ENCODE measurements at regions not wholly inside any gene's neighbourhood (a gene's known extent, or its start where the extent isn't known, plus 50 kb on each side); places are given as distances from the start of the nearest gene placed in this dataset.

DNA sequence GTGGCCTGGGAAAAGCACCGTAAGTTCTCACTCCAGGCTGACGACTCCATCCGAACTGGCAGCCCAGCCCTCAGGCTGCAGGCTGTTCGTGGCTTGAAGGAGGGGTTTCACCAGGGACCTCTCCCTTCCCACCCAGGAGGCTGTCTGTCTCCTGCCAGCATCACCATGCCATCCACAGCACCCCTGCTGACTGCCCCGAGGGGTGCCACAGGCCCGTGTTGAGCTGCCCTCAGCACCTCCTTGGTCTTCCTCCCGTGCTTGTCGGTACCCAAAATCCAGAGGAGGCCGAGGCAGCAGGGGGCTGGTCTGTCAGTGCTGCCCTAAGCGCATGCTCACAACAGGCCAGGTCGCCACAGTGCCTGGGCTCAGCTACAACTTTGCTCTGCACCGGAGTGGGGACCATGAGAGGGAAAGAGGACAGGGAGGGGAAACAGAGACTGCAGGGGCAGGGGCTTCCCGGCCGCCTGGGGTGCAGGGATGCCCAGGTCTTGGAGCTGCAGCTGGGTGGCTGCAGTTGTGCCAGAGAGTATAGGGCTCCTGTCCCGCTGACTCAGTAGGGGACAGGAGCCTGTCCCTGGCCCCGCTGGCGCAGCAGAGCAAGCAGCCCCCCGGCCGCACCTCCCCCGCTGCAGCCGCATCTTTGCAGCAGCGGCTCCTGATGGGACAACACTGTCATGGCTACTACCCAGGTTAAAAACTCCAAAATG, 963.7 kb upstream of the CRIM1 start:
- H3K27me3 Mint-ChIP-seq, result no peaks in the 10 kb centered on the region
- no peak overlapping the region for H3K27ac Mint-ChIP-seq
- no peaks in the 10 kb centered on the region for H3K36me3 Mint-ChIP-seq (ENCODE audit: low read depth)
- H3K4me1 Mint-ChIP-seq (ENCODE audit: low read depth), result no peaks in the 10 kb centered on the region
- no peak overlapping the region for H3K4me3 Mint-ChIP-seq
- intact Hi-C loops (cut with micrococcal nuclease), result no loop called here
- H3K9me3 Mint-ChIP-seq, result peaks cover 9% of the 10 kb centered on the region

DNA sequence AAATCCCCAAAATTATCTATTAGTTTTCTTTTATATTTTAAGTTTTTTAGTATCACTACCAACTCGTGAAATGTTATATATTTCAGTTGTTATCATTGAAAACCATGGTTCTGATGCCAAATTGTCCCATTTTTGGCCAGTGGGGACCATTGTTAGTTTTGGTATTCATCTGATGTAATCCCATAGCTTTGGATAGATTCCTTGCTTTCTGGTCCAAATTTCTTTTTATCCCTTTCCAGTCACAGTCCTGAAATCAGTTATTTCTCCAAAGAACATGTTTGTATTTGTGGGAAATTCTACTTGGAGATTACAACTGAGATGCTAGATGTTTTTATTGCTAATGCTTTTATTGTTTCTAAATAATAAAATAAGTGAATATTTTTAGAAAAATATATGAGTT, 976.8 kb upstream of the CRIM1 start:
- no peak overlapping the region for H3K27ac Mint-ChIP-seq
- no peaks in the 10 kb centered on the region for H3K36me3 Mint-ChIP-seq (ENCODE audit: low read depth)
- no peaks in the 10 kb centered on the region for H3K9me3 Mint-ChIP-seq
- intact Hi-C loops (cut with micrococcal nuclease), result no loop called here
- H3K4me3 Mint-ChIP-seq, result no peak overlapping the region
- H3K27me3 Mint-ChIP-seq, result no peaks in the 10 kb centered on the region
- no peaks in the 10 kb centered on the region for H3K4me1 Mint-ChIP-seq (ENCODE audit: low read depth)

DNA sequence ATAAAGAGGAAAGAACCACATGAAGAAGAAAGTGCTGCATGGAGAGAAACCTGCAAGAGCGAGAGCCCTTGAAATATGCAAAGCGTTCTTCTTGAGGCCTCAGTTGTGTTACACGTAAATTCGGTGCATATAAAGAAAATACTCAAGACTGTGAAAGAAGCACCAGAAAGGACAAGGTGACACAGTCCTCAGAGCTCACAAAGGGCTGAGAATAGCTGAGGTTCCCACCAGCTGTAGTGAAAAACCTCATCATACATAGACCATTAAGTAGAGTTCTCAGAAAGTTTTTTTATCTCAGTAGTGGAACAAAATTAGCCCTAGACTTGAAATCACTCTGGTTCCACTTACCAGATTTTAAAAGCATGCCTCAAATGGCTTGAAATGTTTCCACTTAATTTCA, 980.7 kb upstream of the CRIM1 start:
- Mint-ChIP-seq H3K27ac (no peak overlapping the region), H3K4me3 (no peak overlapping the region), H3K9me3 (no peaks in the 10 kb centered on the region), H3K36me3 (ENCODE audit: low read depth) (no peaks in the 10 kb centered on the region), H3K4me1 (ENCODE audit: low read depth) (no peaks in the 10 kb centered on the region), H3K27me3 (no peaks in the 10 kb centered on the region)
- intact Hi-C loops (cut with micrococcal nuclease), result no loop called here

DNA sequence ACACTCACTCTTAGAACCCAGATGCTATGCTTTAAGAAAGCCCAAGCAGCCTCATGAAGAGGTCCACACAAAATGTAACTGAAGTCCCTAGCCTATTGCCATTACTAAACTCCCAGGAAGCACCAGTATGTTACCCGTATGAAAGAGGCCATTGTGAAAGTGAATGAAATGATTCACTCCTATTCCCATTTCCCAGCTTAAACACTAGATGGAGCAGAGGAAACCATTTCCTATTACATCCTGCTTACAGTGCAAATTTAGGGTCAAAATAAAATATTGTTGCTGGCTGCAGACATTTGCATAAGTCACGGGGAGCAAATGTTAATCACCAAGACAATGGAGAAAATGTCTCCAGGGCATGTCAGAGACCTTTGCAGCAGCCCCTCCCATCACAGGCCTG, 989.7 kb upstream of the CRIM1 start:
- Mint-ChIP-seq H3K27me3 (no peaks in the 10 kb centered on the region), H3K9me3 (no peaks in the 10 kb centered on the region), H3K27ac (no peak overlapping the region), H3K36me3 (ENCODE audit: low read depth) (no peaks in the 10 kb centered on the region), H3K4me1 (ENCODE audit: low read depth) (no peaks in the 10 kb centered on the region), H3K4me3 (no peak overlapping the region)
- intact Hi-C loops (cut with micrococcal nuclease), result no loop called here

DNA sequence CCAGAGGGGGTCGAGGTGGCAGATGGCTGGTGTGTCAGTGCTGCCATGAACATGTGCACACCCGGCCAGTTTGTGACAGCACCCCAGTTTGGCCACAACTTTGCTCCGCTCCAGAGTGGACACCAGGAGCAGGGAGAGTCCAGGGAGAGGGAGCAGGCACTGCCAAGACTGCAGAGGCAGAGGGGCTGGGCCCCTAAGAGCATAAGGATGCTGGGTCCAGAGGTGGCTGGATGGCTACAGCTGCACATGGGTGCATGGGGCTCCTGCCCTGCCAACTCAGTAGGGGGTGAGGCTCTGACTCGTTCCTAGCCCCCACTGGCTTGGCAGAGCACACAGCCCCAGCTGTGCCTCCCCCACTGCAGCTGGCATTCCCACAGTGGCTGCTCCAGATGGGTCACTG, 999.2 kb upstream of the CRIM1 start:
- H3K4me1 Mint-ChIP-seq (ENCODE audit: low read depth), result no peaks in the 10 kb centered on the region
- no peak overlapping the region for H3K4me3 Mint-ChIP-seq
- intact Hi-C loops (cut with micrococcal nuclease), result no loop called here
- no peaks in the 10 kb centered on the region for H3K27me3 Mint-ChIP-seq
- no peaks in the 10 kb centered on the region for H3K36me3 Mint-ChIP-seq (ENCODE audit: low read depth)
- H3K9me3 Mint-ChIP-seq, result peaks cover 25% of the 10 kb centered on the region
- H3K27ac Mint-ChIP-seq, result no peak overlapping the region

DNA sequence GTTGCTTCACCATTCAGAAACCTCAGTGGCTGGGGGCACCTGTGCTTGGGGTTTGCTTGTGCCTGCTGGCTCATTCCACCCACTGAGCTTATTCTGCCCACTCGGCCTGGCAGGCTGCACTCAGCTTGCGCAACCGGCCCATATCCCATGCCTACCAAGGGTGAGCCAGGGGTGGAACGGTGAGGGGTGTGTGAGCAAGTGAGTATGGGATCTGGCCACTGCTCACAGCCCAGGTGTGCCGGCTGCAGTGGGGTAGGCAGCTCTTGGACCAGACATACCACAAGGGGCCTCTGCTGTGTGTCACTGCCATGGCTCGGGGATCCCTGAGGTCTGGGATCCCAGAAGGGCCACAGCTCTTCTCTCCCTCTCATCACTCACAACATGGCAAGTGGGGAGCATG, 1000.5 kb upstream of the CRIM1 start:
- Mint-ChIP-seq H3K27me3 (no peaks in the 10 kb centered on the region), H3K27ac (no peak overlapping the region), H3K4me3 (no peak overlapping the region)

DNA sequence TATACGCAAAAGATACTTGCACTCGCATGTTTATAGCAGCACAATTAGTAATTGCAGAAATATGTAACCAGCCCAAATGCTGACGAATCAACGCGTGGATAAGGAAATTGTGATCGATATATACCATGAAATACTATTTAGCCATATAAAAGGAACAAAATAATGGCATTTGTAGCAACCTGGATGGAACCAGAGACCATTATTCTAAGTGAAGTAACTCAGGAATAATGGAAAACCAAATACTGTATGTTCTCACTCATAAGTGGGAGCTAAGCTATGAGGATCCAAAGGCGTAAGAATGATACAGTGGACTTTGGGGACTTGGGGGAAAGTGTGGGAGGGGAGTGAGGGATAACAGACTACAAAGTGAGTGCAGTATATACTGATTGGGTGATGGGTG, 1008.0 kb upstream of the CRIM1 start:
- H3K9me3 Mint-ChIP-seq, result peaks cover 21% of the 10 kb centered on the region
- no peak overlapping the region for H3K4me3 Mint-ChIP-seq
- no peaks in the 10 kb centered on the region for H3K36me3 Mint-ChIP-seq (ENCODE audit: low read depth)

More for the DNA sequence above, 1000.5 kb upstream of the CRIM1 start:
- intact Hi-C loops (cut with micrococcal nuclease), result no loop called here
- Mint-ChIP-seq H3K9me3 (peaks cover 27% of the 10 kb centered on the region), H3K4me1 (ENCODE audit: low read depth) (no peaks in the 10 kb centered on the region), H3K36me3 (ENCODE audit: low read depth) (no peaks in the 10 kb centered on the region)

DNA sequence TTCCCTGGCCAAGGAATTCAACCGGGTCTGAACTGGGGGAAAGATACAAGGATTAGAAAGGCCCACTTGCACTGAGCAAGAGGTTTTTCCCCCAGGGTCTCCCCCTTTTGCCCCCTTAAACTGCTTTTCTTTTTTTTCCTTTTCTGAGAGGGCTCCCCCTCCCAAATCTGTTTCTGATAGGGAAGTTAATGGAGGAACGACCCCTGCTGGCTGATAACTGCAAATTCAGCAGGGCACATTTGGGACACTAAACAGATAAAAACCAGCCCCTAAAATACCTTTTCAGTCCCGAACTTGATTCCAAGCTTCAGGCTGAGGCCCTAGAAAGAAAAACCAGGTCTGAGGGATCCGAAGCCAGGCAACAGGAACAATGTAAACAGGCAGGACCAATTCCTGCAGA, 1012.4 kb upstream of the CRIM1 start:
- intact Hi-C loops (cut with micrococcal nuclease), result no loop called here
- H3K27me3 Mint-ChIP-seq, result no peaks in the 10 kb centered on the region
- H3K27ac Mint-ChIP-seq, result no peak overlapping the region
- H3K4me3 Mint-ChIP-seq, result no peak overlapping the region
- H3K36me3 Mint-ChIP-seq (ENCODE audit: low read depth), result no peaks in the 10 kb centered on the region
- H3K9me3 Mint-ChIP-seq, result peaks cover 19% of the 10 kb centered on the region
- no peaks in the 10 kb centered on the region for H3K4me1 Mint-ChIP-seq (ENCODE audit: low read depth)

More for the DNA sequence above, 1008.0 kb upstream of the CRIM1 start:
- no peaks in the 10 kb centered on the region for H3K4me1 Mint-ChIP-seq (ENCODE audit: low read depth)
- no peak overlapping the region for H3K27ac Mint-ChIP-seq
- no peaks in the 10 kb centered on the region for H3K27me3 Mint-ChIP-seq
- intact Hi-C loops (cut with micrococcal nuclease), result no loop called here

DNA sequence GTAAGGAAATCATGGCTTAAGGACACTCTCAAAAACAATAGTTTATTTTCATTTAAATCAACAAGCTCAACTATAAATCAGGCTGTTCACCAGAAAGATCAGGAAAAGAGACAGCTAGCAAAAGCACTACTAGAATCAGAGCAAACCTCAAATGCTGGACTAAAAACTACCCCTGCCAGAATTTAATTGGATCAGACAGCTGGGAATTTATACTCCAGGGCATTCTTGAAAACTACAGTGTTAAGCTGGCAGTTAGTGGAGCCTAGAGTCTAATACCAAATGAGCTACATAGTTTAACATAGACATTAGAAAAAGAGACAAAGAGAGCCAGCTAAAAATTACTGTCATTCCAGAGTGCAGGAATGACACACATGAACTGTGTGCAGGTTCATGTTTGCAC, 1016.4 kb upstream of the CRIM1 start:
- Mint-ChIP-seq H3K4me3 (no peak overlapping the region), H3K9me3 (peaks cover 14% of the 10 kb centered on the region), H3K27ac (no peak overlapping the region), H3K27me3 (no peaks in the 10 kb centered on the region), H3K4me1 (ENCODE audit: low read depth) (no peaks in the 10 kb centered on the region), H3K36me3 (ENCODE audit: low read depth) (no peaks in the 10 kb centered on the region)
- intact Hi-C loops (cut with micrococcal nuclease), result no loop called here

DNA sequence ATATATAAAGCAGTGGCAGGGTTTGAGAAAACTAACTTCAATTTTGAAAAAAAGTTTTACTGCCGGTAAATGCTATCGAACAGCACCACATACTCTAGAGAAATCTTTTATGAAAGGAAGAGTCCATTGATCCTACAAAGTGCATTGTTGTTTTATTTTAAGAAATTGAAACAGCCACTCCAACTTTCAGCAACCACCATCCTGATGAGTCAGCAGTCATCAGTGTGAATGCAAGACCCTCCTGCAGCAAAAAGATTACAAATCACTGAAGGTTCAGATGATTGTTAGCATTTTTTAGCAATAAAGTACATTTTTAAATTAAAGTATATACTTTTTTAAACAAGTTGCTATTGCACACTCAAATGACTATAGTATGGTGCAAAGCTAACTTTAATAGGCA, 1017.7 kb upstream of the CRIM1 start:
- H3K4me1 Mint-ChIP-seq (ENCODE audit: low read depth), result no peaks in the 10 kb centered on the region
- H3K9me3 Mint-ChIP-seq, result peaks cover 10% of the 10 kb centered on the region
- no peak overlapping the region for H3K4me3 Mint-ChIP-seq
- H3K27me3 Mint-ChIP-seq, result no peaks in the 10 kb centered on the region
- intact Hi-C loops (cut with micrococcal nuclease), result no loop called here
- no peaks in the 10 kb centered on the region for H3K36me3 Mint-ChIP-seq (ENCODE audit: low read depth)
- no peak overlapping the region for H3K27ac Mint-ChIP-seq

DNA sequence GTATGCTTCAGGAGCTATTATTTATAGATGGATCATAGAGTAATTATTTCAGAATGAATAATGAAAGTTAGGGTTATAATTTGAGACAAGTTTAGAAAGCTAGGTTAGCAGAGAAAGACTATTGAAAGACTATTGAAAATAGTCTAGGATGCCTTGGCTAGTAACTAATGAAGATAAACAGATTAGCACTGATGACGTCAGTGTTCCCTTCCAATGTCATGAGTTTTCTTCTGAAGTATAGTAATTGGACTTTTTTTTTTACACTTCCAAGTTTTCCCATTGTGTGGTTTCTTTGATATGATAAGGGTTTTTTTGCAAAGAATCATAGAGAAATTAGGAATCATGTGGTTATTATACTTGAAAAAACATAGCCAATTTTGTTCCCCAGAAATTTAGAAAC, 1041.5 kb upstream of the CRIM1 start:
- no peaks in the 10 kb centered on the region for H3K27me3 Mint-ChIP-seq
- no peaks in the 10 kb centered on the region for H3K4me1 Mint-ChIP-seq (ENCODE audit: low read depth)
- no peak overlapping the region for H3K4me3 Mint-ChIP-seq
- intact Hi-C loops (cut with micrococcal nuclease), result no loop called here
- no peak overlapping the region for H3K27ac Mint-ChIP-seq
- H3K9me3 Mint-ChIP-seq, result no peaks in the 10 kb centered on the region
- no peaks in the 10 kb centered on the region for H3K36me3 Mint-ChIP-seq (ENCODE audit: low read depth)

DNA sequence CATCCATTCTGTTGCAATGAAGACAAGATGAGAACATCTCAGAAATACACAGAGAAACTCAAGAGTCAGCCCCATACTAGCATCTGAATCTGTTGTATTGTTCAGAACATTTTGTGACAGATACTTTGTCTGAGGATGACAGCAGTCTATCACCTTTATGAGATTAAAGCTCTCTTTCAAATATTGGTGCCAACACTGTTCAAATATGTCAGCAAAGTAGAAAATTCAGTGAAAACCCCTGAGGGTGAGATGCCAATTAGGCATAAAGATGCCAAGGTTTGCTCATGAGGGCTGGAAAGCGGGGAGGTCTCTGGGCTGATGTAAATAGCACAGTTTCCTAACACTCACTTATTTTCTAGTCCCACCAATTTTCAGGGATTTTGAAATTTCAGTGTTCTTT, 1054.2 kb upstream of the CRIM1 start:
- Mint-ChIP-seq H3K27me3 (no peaks in the 10 kb centered on the region), H3K9me3 (no peaks in the 10 kb centered on the region), H3K4me3 (no peak overlapping the region), H3K36me3 (ENCODE audit: low read depth) (no peaks in the 10 kb centered on the region), H3K27ac (no peak overlapping the region), H3K4me1 (ENCODE audit: low read depth) (no peaks in the 10 kb centered on the region)
- intact Hi-C loops (cut with micrococcal nuclease), result no loop called here

DNA sequence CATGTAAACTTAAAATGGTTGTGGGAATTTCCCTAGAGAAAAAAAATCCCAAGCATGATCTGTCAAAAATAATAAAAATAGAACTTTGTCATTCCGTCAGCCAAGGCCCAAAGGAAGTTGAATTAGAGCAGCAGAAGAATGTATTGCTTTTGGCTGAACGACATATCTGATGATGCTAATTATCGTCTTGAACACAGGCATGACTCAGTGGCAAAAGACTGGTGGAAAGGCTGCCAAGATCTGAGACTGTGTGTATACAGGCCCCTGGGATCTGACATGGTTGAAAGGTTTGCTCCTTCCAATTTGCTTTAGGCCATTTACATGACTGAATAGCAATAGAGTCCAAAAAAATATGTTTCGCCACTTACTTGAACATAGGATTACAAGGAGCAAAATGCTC, 1057.1 kb upstream of the CRIM1 start:
- Mint-ChIP-seq H3K36me3 (ENCODE audit: low read depth) (no peaks in the 10 kb centered on the region), H3K4me3 (no peak overlapping the region), H3K9me3 (peaks cover 16% of the 10 kb centered on the region), H3K27ac (no peak overlapping the region), H3K4me1 (ENCODE audit: low read depth) (no peaks in the 10 kb centered on the region), H3K27me3 (no peaks in the 10 kb centered on the region)
- intact Hi-C loops (cut with micrococcal nuclease), result no loop called here

DNA sequence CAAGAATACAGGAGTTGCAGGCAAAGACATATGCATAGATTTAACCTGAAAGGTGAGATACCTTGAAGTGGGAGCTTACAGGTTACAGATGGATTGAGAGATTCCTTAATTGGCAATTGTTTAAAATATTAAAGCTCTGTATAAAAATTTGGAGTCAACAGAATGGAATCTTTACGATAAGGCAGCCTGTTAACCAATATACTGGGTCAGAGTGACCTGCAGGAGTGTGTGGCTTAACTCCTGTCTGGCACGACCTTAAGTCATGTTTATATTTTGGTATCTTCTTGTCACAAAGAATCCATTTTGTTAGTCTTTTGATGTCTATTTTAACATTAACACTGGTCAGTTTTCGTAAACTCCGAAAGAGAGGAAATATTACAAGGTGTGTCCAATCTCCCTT, 1058.2 kb upstream of the CRIM1 start:
- H3K9me3 Mint-ChIP-seq, result peaks cover 27% of the 10 kb centered on the region
- no peak overlapping the region for H3K4me3 Mint-ChIP-seq
- no peak overlapping the region for H3K27ac Mint-ChIP-seq
- no peaks in the 10 kb centered on the region for H3K4me1 Mint-ChIP-seq (ENCODE audit: low read depth)
- intact Hi-C loops (cut with micrococcal nuclease), result no loop called here
- no peaks in the 10 kb centered on the region for H3K36me3 Mint-ChIP-seq (ENCODE audit: low read depth)
- H3K27me3 Mint-ChIP-seq, result no peaks in the 10 kb centered on the region

DNA sequence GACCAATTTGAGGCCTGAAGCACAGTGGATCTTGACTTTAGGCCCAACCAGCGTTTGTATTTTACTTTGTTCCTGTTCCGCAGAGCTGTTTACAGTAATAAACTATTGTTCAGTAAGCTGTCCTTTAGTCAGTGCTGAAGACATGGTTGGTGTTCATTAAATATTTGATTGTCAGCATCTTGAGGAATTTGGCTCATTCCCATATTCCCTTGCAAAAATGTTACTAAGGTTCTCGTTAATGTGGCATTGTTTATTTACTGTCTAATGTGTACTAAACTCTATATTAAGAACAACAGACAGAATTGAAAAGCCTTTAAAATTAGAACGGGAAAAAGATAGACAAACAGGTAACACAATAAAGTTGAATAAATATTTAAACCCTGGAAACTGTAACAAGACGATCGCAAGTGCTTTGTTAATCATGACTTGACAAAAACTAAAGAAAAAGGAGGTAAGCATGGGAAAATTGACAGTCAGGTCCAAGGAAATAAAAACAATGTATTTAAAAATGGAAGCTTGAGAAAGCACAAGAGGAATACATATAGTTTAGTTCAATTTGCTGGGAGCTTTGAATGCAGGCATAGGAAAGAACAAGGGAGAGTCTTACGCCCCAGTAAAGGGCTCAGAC, 1060.8 kb upstream of the CRIM1 start:
- H3K4me3 Mint-ChIP-seq, result no peak overlapping the region
- intact Hi-C loops (cut with micrococcal nuclease), result no loop called here
- H3K36me3 Mint-ChIP-seq (ENCODE audit: low read depth), result no peaks in the 10 kb centered on the region
- no peaks in the 10 kb centered on the region for H3K4me1 Mint-ChIP-seq (ENCODE audit: low read depth)
- H3K27me3 Mint-ChIP-seq, result no peaks in the 10 kb centered on the region
- H3K9me3 Mint-ChIP-seq, result peaks cover 43% of the 10 kb centered on the region
- H3K27ac Mint-ChIP-seq, result no peak overlapping the region

All from dendritic cell treated with granulocyte-macrophage colony-stimulating factor and Interleukin-4, amounts not matched to agents 40 ng/mL and 50 ng/mL, for 4 days (primary cell).